HG03103 (cell line): ENCODE measurements at regions not wholly inside any gene's neighbourhood (a gene's known extent, or its start where the extent isn't known, plus 50 kb on each side); places are given as distances from the start of the nearest gene placed in this dataset.
"Not testable (repeated sequence)": the region's sequence is repeated elsewhere in the genome, so short reads cannot be mapped to it uniquely, and the experiment has no call there.

ENCODE experiments used
- ATAC-seq: cut with Tn5 transposase; IDR thresholded peaks from one replicate; pipeline ENCODE4 v1.9.1; 2021; ENCODE audit warnings: low read depth; ENCODE audit not compliant: unreplicated experiment

DNA sequence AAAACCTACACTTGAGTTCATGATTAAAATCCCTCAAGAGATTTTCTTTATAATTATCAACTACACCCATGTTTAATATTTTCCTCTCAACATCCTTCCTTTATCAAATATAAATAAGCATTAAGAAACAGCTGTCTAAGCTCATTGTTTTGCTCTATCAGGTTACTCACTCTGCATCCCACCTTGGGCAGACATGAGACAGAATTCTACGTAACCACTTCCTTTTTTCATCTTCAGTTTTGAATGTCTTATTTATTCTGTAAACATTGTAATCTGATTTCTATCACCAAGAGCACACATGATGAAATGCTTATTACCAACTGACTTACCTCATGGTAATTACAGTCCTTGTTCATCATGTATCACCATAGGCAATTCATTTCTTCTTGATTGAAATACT is 1256.6 kb upstream of the ATXN8OS start:
- ATAC-seq: no peak

DNA sequence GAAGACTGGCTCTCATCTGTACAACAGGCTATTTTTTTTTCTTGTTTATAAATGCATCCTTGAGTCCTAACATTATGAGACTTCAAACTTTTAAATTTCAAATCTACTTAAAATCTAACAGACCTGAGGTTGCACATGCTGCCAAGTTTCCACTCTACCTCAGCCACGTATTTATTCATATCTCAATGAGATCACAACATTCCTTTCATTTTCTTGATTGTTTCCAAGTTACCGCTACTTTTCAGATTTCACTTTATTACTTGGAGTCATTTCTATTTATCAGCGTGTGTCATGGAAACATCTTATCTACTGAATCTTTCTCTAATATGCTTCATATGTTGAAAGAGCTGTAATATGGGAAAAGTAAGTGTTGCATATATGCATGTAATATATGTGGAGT is 1257.5 kb upstream of the ATXN8OS start:
- ATAC-seq: no peak

DNA sequence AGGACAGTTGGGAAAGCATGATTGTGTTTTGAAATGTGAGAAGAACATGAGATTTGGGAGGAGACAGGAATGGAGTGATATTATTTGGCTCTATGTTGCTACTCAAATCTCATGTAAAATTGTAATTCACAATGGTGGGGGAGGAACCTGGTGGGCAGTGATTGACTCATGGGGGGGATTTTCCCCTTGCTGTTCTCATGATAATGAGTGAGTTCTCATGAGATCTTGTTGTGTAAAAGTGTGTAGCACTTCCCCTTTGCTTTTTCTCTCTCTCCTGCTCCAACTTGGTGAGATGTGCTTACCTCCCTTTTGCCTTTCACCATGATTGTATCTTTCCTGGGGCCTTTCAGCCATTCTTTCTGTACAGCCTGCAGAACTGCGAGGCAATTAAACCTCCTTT is 1261.0 kb upstream of the ATXN8OS start:
- ATAC-seq: no peak

DNA sequence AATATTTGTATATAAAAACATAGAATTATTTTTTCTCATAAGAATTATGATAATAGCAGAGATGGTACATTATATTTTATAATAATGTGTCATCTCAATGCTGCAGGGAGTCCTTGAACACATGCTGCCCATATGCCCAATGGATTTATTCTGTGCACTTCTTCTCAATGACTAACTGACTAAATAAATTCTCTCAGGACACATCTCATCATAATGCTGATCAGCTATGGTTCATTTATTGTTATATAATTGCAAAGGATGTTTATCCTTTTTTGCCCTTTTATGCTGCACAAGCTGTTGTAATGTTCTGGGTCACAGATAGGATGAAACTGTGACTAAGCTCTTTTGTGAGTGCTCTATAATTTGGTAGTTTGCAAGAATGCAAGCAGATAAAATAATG is 1273.3 kb upstream of the ATXN8OS start:
- no peak for ATAC-seq

DNA sequence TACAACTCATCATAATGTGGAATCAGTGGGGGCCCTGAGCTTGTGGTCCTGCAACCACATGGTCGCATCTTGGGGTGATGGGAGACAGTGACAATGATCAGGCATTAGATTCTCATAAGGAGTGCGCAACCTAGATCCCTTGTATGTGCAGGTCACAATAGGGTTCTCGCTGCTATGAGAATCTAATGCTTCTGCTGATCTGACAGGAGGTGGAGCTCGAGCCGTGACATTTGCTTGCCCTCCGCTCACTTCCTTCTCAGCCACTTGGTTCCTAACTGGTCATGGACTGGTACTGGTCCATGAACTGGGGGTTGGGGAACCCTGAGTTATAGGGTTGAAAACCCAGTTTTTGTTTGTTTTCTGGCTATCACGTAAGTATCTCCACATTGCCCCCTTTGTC is 1290.9 kb upstream of the ATXN8OS start:
- no peak for ATAC-seq

DNA sequence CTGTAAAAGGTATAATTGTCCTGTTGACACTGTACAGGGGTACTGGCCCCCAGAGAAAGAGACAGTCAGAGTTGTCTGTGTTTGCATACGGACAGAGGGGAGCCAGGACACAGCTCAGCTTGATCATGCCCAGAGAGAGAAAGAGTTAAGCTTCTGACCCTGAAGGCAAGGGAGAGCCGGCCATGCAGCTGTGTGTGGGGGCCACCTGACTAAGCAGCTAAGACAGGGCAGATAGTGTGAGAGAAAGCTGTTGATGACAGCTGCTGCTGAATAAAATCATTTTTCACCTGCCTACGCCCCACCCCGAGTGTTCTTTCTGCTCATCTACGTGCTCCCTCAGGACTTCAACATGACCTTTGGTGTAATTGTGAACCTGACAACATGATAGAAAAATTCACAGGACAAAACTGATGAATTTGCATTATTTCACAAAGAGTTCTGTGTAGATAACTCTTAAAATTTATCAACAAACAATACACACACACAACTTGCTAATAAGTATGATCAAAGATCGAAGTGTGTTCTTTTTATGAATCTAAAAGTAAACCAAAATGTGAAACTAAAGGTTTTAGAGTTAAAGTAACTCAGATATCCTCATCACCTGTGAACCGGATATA is 1294.3 kb upstream of the ATXN8OS start:
- no peak for ATAC-seq

DNA sequence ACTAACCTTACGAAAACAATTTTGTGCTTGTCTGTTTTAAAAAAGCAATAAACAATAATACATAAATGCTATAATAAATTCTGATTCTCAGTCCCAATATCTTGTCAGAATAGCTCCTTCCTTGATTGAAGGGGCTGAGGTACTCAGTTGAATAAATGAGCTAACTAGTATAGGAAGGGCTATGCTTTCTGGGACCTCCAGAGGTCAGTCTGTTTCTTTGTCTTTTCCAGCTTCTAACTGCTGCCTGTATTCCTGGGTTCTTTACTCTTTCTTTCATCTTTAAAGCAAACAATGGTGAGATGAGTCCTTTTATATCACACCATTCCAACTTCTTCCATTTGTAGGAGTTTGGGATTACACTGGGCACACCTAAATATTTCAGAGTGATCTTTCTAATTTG is 1297.0 kb upstream of the ATXN8OS start:
- no peak for ATAC-seq

DNA sequence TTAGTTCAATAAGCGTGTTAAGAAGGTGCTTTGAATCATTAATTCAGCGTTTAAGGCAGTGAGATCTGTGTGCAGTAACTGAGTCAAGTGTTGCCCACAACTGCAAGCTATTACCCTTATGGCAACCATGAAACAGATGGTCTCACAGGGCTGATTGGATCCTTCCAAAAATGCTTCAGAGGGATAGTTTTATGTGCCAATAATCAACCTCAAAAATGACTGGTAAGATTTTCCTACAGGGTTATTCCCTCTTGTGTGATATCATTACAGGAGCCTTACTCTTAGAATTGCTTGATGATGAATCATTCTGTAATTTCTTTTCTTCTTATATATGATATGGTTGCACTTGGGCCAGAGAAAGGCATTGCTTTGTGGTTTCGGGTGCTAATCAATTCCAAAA is 1299.2 kb upstream of the ATXN8OS start:
- no peak for ATAC-seq

DNA sequence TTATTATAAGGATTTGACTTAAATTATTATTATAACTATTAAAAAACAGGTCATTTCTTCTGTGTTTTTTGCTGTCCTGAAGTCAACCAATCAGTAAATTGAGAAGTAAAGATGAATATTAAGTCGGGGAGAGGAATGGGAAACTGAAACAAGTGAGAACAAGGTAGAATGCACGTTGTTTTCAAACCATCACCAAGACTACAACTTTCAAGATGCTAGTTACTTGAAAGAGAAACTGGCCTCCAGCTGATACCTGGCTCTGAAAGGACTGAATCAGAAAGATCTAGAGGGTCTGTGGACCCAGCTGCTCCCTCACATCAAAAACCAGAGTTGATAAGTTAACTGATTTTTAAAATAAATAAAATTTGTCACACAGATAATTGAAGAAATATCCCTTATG is 1301.5 kb upstream of the ATXN8OS start:
- ATAC-seq: no peak

DNA sequence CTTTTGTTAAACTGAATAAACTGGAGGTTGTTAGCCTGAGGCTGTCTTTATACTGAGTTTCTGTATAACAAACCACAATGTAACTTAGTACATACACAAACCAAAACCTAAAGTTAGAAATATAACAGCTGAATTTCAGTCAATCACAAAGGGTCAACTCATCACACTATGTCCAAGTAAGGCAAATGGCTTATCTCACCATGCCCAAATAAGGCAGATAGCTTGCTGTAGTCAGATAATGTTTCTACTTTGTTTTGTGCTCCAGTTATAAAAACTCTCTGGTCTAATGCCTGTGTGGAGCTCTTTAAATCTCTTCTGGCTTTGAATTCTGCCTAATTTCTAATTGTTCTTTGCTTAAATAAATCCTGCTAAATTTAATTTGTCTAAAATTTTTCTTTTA is 1323.4 kb upstream of the ATXN8OS start:
- ATAC-seq: no peak

DNA sequence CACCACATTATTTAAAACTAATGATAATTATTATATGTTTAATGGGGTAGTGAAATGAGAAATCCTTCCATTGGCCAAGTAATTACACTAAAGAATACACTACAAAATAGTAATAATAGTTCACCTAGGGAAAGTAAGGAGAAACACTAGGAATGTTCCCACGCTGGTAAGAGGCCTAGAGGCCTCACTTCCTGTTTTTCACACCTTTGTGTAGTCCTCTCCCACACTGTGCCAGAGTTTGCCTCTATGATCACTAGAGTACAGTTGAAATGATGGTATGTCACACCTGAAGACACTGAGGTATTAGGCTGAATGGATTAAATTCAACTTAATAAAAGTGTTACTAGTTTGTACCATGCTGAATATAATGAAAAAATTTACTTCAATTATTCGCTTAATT is 1348.0 kb upstream of the ATXN8OS start:
- ATAC-seq: no peak

DNA sequence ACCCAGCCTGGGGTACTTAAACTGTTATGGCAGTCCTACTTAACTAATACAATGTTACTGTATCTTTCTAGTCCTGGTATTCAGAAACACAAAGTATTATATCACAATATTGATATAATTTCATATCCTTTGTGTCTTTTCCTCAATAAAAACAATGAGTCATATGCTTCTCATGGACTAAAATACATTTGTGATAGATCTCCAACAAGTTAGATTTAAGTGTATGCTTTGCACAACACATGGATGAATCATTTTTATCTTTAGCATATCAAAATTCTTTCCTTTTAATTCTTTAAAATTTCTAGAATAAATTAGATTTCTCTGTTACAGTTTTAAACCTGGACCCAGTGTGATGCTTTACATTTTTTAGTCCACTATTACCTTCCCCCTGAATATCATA is 1357.8 kb upstream of the ATXN8OS start:
- ATAC-seq: no peak

DNA sequence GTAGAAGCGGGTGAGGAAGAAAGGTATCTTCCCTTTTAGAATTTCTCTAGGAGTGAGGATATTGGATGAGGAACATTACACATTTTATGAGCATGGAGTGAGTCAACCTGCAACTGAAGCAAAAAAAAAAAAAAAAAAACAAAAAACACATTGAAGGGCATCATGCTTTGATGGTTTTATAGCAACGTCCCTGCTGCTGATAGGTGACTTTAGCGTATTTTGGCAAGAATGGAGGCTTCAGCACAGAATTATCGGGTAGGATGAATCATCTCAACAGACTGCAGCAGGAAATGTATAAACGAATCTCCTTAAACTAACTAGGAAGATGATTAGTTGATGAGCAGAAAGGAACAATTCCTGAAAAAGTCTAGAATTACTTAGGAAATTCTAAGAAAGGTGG is 1359.6 kb upstream of the ATXN8OS start:
- ATAC-seq: no peak

DNA sequence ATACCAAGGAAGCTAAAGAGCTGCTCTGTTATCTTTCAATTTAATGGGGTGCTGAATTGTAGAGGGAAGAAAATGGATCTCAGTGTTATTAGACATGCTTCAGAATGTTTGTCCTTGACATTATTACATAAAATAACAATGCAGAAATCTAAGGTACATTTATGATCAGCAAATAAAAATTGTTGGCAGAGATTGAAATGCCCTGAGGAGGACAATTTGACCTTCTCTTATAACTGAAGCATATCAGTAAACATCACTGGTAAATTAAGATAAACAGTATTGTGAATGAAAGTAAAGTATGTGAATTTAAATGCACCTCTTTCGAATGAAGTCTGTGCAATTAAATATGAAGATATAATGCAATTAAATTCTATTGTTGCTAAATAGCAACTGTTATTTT is 1362.1 kb upstream of the ATXN8OS start:
- no peak for ATAC-seq

DNA sequence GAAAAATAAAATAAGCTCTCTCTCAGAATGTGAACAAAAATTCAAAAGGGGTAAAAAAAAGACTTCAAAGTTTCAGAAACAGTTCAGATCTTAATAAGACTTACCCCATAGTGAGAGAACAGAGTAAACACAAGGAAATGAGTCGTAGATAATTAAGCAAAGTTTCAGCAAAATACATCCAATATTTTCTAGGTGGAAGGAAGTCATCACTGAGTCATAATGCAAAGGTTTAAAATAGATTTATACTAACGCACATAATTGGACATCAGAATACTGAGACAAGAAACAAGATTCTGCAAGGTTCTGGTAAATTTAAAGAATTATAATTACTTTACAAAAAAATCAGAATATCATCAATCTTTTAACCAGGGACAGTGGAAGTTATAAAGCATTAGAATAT is 1370.7 kb upstream of the ATXN8OS start:
- no peak for ATAC-seq

DNA sequence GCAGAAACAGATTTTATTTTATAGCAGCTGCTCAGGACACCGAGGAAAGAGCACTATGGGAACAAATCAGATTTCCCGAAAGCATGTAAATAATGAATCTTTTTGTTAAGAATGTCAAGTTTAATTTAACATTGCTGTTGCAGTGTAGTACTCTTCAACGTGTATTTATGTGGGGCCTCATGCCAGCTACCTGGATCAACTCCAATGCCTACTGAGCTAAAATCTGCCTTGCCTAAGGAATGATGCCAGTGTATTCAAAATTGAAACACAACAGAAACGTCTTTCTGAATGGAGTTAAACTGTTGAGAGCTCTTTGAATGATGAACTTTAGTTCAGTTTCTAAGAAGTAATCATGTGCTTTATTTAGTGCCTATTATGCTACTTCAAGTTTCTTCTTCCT is 1379.8 kb upstream of the ATXN8OS start:
- no peak for ATAC-seq

DNA sequence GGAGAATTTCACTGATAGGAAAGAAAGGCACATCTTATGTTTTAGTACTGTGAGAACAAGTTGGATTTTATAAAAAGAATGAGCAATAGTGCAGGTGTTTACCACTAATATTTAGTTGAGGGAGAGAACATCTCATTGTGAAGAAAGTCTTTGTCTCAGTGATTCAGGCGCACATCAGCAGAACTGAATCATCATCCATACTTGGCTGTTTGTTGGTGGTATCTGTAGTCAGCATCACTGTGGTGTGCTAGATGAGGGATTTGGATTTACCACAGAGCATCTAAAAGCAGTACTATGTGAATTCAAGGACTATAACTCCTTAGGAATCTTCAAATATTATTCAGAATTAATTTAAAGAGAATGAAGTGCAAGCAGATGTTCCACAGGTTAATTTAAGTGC is 1380.5 kb upstream of the ATXN8OS start:
- no peak for ATAC-seq

DNA sequence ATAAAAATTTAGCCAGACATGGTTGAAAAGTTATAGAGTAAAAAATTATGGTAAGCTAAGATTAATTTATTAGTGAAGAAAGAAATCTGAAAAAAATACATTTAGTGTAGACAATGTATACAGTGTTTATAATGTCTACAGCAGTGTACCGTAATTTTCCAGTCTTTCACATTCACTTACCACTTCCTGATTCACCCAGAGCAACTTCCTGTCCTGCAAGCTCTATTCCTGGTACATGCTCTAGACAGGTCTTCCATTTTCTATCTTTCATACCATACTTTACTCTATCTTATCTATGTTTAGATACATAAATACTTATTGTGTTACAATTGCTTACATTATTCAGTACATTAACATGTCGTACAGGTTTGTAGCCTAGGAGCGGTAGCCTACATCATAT is 1387.8 kb upstream of the ATXN8OS start:
- no peak for ATAC-seq

DNA sequence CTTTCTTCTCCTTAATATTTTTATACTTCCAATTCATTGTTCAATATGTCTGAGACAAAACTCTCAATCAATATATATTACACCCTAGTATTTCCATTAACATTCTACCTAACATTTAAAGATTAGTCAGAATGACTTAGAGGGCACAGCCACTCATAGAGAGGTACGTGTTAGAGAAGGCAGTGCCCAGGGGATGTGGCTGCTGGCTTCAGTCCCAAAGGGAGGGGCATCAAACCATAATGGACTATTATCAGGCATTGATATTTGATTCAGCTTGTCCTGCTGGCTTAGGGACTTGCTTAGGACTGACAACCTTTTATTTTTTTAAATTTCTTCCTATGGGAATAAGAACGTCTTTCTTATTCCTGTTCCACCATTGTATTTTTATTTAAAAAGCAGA is 1392.0 kb upstream of the ATXN8OS start:
- ATAC-seq: no peak

DNA sequence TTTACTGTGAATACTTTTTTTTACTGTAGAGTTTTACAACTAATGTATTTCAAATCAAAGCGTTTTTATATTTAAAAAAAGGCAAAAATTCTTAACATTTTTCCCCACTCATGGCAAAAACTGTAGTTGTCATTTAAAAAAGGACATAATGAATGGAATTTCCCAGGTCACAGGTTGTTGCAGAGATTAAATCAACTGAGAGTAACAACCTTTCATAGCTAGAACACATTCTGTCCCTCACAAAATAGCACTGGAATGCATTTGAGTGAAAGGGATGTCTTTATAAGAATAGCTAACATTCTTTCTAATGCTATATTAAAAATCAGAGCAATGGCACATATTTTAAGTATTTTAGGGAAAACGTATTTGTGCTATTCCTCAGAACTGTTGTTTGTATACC is 1393.3 kb upstream of the ATXN8OS start:
- ATAC-seq: no peak

DNA sequence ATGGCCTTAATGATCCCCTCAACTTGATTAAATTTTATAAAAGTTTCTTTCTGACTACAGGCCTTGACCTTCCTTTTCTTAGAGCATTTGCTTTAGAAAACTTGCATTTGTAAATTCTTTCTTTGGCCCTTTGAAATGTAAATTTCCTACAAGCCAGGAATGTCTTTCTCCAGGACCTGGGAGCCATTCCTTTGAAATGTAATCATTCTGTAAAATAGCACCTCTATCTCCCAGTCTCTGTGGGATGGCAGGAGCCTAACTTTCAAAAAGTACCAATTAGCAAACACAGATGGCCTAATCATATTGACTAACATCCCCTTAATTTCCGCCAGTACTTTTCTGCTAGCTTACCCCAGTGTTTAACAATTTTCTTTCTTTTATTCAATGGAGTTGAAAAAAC is 1394.2 kb upstream of the ATXN8OS start:
- no peak for ATAC-seq

DNA sequence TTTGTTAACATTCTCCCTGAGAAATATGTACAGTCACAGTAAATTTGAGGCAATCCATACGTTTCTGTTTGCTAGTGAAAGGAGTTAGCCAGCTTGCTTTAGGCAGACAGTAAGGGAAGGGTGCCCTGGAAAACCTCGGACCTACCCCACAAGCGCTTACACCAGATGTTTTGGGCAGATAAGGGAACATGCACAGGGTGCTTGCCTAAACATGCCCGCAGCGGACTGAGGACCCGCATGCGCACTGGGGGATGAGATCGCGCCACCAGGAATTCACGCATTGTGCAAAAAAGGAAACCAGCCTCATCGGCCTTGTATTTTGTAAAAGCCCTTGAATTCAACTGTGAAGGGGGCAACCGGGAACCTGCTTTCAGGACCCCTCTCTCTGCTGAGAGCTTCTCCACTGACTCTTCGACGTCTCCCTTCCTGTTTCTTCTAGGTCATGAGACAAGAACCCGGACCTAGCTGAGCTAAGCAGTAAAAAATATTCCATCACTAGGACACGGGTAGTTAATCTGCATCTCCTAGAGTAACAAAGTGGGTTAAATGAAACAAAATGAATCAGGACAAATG is 1399.2 kb upstream of the ATXN8OS start:
- ATAC-seq: no peak

DNA sequence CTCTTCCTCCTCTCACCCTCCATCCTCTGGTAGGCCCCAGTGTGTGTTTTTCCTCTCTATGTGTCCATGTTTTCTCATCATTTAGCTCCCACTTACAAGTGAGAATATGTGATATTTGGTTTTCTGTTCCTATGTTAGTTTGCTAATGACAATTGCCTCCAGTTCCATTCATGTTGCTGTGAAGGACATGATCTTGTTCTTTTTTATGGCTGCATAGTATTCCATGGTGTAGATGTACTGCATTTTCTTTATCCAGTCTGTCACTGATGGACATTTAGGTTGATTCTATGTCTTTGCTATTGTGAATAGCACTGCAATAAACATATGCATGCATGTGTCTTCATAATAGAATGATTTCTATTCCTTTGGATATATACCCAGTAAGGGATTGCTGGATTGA is 1401.6 kb upstream of the ATXN8OS start:
- not testable (repeated sequence) for ATAC-seq
